ENCODE measurements at regions not wholly inside any gene's neighbourhood (a gene's known extent, or its start where the extent isn't known, plus 50 kb on each side); places are given as distances from the start of the nearest gene placed in this dataset.

GRCh38 chr5:174522480-174523260, 201.7 kb upstream of the MSX2 start:
- DNase-seq (ENCODE audit: low read depth, low spot score) = no peak
- Histone ChIP-seq H3K27me3 (ENCODE audit: control insufficient read depth, insufficient read depth, low read length) (no peaks in the 10 kb centered on the region), H3K4me3 (ENCODE audit: low read depth in 2 of 2, low read length in 2 of 2) (no peak overlapping the region), H3K9me3 (ENCODE audit: control insufficient read depth, insufficient read depth, low read depth, low read length) (no peaks in the 10 kb centered on the region), H3K27ac (ENCODE audit: low read length) (no peak overlapping the region), H3K36me3 (ENCODE audit: control insufficient read depth, insufficient read depth, low read length) (no peaks in the 10 kb centered on the region), H3K4me1 (ENCODE audit: control insufficient read depth, insufficient read depth, low read length) (peaks cover 7% of the 10 kb centered on the region)
- TF ChIP-seq REST (IDR thresholded peaks at IDR 0.05; ENCODE audit: insufficient read depth in 1 of 2, low read depth in 2 of 2, low read length in 1 of 2) (no peak), TCF7L2 (IDR thresholded peaks at IDR 0.05; ENCODE audit: low read depth, low read length) (no peak), SIN3A (IDR thresholded peaks at IDR 0.05; ENCODE audit: borderline replicate concordance, insufficient read depth, low read depth, low read length) (no peak), CTCF (IDR thresholded peaks at IDR 0.05) (no peak), POLR2AphosphoS5 (IDR thresholded peaks at IDR 0.05; ENCODE audit: low read depth, low read length) (no peak)
- in situ Hi-C loops (cut with HindIII; ENCODE audit: low pct_unique_long_range_greater_than_20kb, low sequenced_read_pairs) (no loop called here), intact Hi-C loops (cut with micrococcal nuclease; ENCODE audit: unreplicated experiment) (no loop called here)
- POLR2A ChIA-PET = no interaction called here
- CTCF ChIA-PET = no interaction called here
- no TSS peak for BruUV-seq (replicated peaks)
- ATAC-seq = no peak

GRCh38 chr5:174523311-174524071, 200.9 kb upstream of the MSX2 start:
- DNase-seq (ENCODE audit: low read depth, low spot score) (no peak), ATAC-seq (peak; percentile 56)
- BruUV-seq (replicated peaks) = no TSS peak
- peak overlapping the region; percentile 26; the same call in 1 of the 2 replicates for H3K27ac ChIP-seq (ENCODE audit: low read length)
- ChIA-PET POLR2A (no interaction called here), CTCF (no interaction called here)
- H3K4me3 ChIP-seq (ENCODE audit: low read depth in 2 of 2, low read length in 2 of 2) = no peak overlapping the region
- in situ Hi-C loops (cut with HindIII; ENCODE audit: low pct_unique_long_range_greater_than_20kb, low sequenced_read_pairs) (no loop called here), intact Hi-C loops (cut with micrococcal nuclease; ENCODE audit: unreplicated experiment) (no loop called here)
- H3K9me3 ChIP-seq (ENCODE audit: control insufficient read depth, insufficient read depth, low read depth, low read length) = no peaks in the 10 kb centered on the region
- no peaks in the 10 kb centered on the region for H3K36me3 ChIP-seq (ENCODE audit: control insufficient read depth, insufficient read depth, low read length)
- peaks cover 7% of the 10 kb centered on the region for H3K4me1 ChIP-seq (ENCODE audit: control insufficient read depth, insufficient read depth, low read length)
- TF ChIP-seq REST (IDR thresholded peaks at IDR 0.05; ENCODE audit: insufficient read depth in 1 of 2, low read depth in 2 of 2, low read length in 1 of 2) = no peak
- no peak for TF ChIP-seq TCF7L2 (IDR thresholded peaks at IDR 0.05; ENCODE audit: low read depth, low read length)
- TF ChIP-seq CTCF (IDR thresholded peaks at IDR 0.05) = peak; percentile 62
- TF ChIP-seq POLR2AphosphoS5 (IDR thresholded peaks at IDR 0.05; ENCODE audit: low read depth, low read length) = no peak
- no peaks in the 10 kb centered on the region for H3K27me3 ChIP-seq (ENCODE audit: control insufficient read depth, insufficient read depth, low read length)

All from Panc1 (cell line).